CD4-positive, alpha-beta T cell (primary cell): ENCODE measurements at regions not wholly inside any gene's neighbourhood (a gene's known extent, or its start where the extent isn't known, plus 50 kb on each side); places are given as distances from the start of the nearest gene placed in this dataset.
"Not testable (repeated sequence)": the region's sequence is repeated elsewhere in the genome, so short reads cannot be mapped to it uniquely, and the experiment has no call there.

Experiments
- ATAC-seq: fragments of 200-7000 bp; cut with Tn5 transposase; one replicate; pipeline ENCODE4 v1.10.0; 2022; ENCODE audit warnings: mild to moderate bottlenecking; ENCODE audit not compliant: poor library complexity
- CTCF ChIA-PET: fragments of 350-600 bp; sonication (Branson Sonifier 250); formaldehyde crosslinking; loops from one replicate; lab custom pipeline; 2021; ENCODE audit warnings: antibody characterized with exemption, inconsistent platforms; lab: Charles Lee
- POLR2A ChIA-PET: fragments of 350-600 bp; sonication (Branson Sonifier 250); formaldehyde crosslinking; loops from one replicate; lab custom pipeline; 2021; ENCODE audit warnings: antibody characterized with exemption, inconsistent platforms; lab: Charles Lee
- DNase-seq, 14 experiments: peaks; one replicate each; pipeline ENCODE4 v3.0.0-alpha.2; 2013 to 2020; ENCODE audit warnings: mixed read lengths in 2 of 14
- H3K27ac ChIP-seq, 2 donors: one replicate each; pipeline versions ENCODE4 v1.5.1 to v1.7.0; 2013; ENCODE audit warnings: low read length in 2 of 2, low read depth in 1 of 2, mild to moderate bottlenecking in 1 of 2
- H3K27me3 ChIP-seq, 2 experiments: 1 replicate in 1 of 2; 2 replicates in 1 of 2; pipeline versions ENCODE4 v1.6.1 to v1.7.0; 2013; ENCODE audit warnings: low read length in 2 of 2, control low read depth in 1 of 2, mild to moderate bottlenecking in 1 of 2, moderate library complexity in 1 of 2; ENCODE audit not compliant: insufficient read depth in 2 of 2, control insufficient read depth in 1 of 2
- H3K36me3 ChIP-seq: one replicate; pipeline ENCODE4 v1.6.1; 2013; ENCODE audit warnings: low read length, control low read depth; ENCODE audit not compliant: insufficient read depth
- H3K4me1 ChIP-seq: one replicate; pipeline ENCODE4 v1.6.1; 2013; ENCODE audit warnings: low read length, control low read depth; ENCODE audit not compliant: insufficient read depth
- H3K4me3 ChIP-seq: one replicate; pipeline ENCODE4 v1.5.1; 2013; ENCODE audit warnings: mild to moderate bottlenecking, low read length, moderate library complexity
- H3K9me3 ChIP-seq, 2 experiments: 1 replicate in 1 of 2; 2 replicates in 1 of 2; pipeline versions ENCODE4 v1.6.1 to v1.7.0; 2013; ENCODE audit warnings: low read length in 2 of 2, mild to moderate bottlenecking in 2 of 2, control low read depth in 1 of 2, moderate library complexity in 1 of 2; ENCODE audit not compliant: control insufficient read depth in 1 of 2, insufficient read depth in 1 of 2
- H3K27ac Mint-ChIP-seq: one replicate; pipeline ENCODE4 v1.8.0; 2020; ENCODE audit warnings: mixed read lengths
- H3K27me3 Mint-ChIP-seq: one replicate; pipeline ENCODE4 v1.8.0; 2021; ENCODE audit warnings: mixed read lengths
- H3K36me3 Mint-ChIP-seq: one replicate; pipeline ENCODE4 v1.8.0; 2021; ENCODE audit warnings: low read depth, mixed read lengths
- H3K4me1 Mint-ChIP-seq: one replicate; pipeline ENCODE4 v1.8.0; 2021; ENCODE audit warnings: low read depth, mixed read lengths
- H3K4me3 Mint-ChIP-seq: one replicate; pipeline ENCODE4 v1.8.0; 2020; ENCODE audit warnings: mild to moderate bottlenecking, mixed read lengths
- H3K9me3 Mint-ChIP-seq: one replicate; pipeline ENCODE4 v1.8.0; 2020; ENCODE audit warnings: mixed read lengths
- intact Hi-C, 2 experiments: fragments of 100-400 bp; cut with DNase I in 1 of 2; cut with micrococcal nuclease in 1 of 2; formaldehyde crosslinking; loops; one replicate each; pipeline versions ENCODE4 v1.15.1 to v1.9.0; 2023 to 2025; cut with DNase I, micrococcal nuclease
- TF ChIP-seq, protein P1 (sequence below): fragments of 200-600 bp; IDR thresholded peaks from one replicate; pipeline ENCODE4 v1.8.0; 2022; ENCODE audit warnings: antibody characterized with exemption, mild to moderate bottlenecking

GRCh38 chr4:160450876-160451275, 1348.0 kb downstream of the RAPGEF2 start:
- Mint-ChIP-seq H3K27ac (no peak overlapping the region), H3K27me3 (no peaks in the 10 kb centered on the region), H3K4me1 (no peaks in the 10 kb centered on the region), H3K36me3 (no peaks in the 10 kb centered on the region), H3K9me3 (peaks cover 6% of the 10 kb centered on the region), H3K4me3 (no peak overlapping the region)
- H3K4me3 ChIP-seq, result no peak overlapping the region
- ChIA-PET POLR2A (no interaction called here), CTCF (no interaction called here)
- H3K9me3 ChIP-seq, result no peaks in the 10 kb centered on the region
- no peaks in the 10 kb centered on the region for H3K27me3 ChIP-seq
- no peak for DNase-seq
- TF ChIP-seq, protein P1, sequence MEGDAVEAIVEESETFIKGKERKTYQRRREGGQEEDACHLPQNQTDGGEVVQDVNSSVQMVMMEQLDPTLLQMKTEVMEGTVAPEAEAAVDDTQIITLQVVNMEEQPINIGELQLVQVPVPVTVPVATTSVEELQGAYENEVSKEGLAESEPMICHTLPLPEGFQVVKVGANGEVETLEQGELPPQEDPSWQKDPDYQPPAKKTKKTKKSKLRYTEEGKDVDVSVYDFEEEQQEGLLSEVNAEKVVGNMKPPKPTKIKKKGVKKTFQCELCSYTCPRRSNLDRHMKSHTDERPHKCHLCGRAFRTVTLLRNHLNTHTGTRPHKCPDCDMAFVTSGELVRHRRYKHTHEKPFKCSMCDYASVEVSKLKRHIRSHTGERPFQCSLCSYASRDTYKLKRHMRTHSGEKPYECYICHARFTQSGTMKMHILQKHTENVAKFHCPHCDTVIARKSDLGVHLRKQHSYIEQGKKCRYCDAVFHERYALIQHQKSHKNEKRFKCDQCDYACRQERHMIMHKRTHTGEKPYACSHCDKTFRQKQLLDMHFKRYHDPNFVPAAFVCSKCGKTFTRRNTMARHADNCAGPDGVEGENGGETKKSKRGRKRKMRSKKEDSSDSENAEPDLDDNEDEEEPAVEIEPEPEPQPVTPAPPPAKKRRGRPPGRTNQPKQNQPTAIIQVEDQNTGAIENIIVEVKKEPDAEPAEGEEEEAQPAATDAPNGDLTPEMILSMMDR, result no peak
- no peaks in the 10 kb centered on the region for H3K36me3 ChIP-seq
- intact Hi-C loops, result no loop called here
- H3K4me1 ChIP-seq, result no peaks in the 10 kb centered on the region
- H3K27ac ChIP-seq, result no peak overlapping the region
- ATAC-seq, result no peak

- H3K27me3 Mint-ChIP-seq, H3K4me1 ChIP-seq, CTCF ChIA-PET: not testable (repeated sequence)
Observed at GRCh38 chr4:160481696-160482690, 1379.1 kb downstream of the RAPGEF2 start.

DNA sequence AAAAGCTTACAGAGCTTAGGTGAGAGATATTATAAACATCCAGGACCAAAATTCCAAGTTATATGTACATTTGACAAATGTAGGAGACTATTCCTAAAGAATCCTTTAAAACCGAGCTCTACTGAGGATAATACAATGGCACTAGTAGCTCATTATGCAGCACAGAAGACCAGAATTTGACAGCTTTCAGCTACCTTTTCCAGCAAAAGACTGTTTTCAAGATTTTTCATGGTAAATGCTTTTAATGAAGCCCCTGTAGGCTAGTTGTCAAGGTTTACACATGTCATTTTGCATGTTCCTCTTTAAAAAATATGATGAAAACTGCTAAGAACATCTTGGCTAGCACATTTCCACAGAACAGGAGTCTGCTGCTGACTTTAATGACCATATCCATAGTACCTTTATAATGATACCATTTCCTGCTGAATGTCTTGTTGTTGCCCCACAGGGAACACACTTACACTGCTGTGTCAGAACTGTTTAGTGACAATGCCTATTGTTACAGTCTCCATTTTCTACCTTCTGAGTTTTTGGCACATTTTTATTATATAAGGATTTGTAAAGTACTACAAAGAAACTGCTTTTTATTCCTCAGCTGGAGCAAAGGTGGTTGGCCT, 1382.3 kb downstream of the RAPGEF2 start:
- DNase-seq (no peak), ATAC-seq (no peak)
- peaks cover 9% of the 10 kb centered on the region for H3K9me3 Mint-ChIP-seq
- no peak overlapping the region for H3K4me3 ChIP-seq
- no peaks in the 10 kb centered on the region for H3K27me3 ChIP-seq
- POLR2A ChIA-PET, result no interaction called here
- TF ChIP-seq, protein P1, result no peak
- no peaks in the 10 kb centered on the region for H3K36me3 ChIP-seq
- H3K4me1 ChIP-seq, result no peaks in the 10 kb centered on the region
- no peak overlapping the region for H3K4me3 Mint-ChIP-seq
- H3K36me3 Mint-ChIP-seq, result no peaks in the 10 kb centered on the region
- no peaks in the 10 kb centered on the region for H3K27me3 Mint-ChIP-seq
- no peaks in the 10 kb centered on the region for H3K4me1 Mint-ChIP-seq
- no peak overlapping the region for H3K27ac Mint-ChIP-seq
- intact Hi-C loops, result no loop called here
- H3K9me3 ChIP-seq, result peaks cover 0 to 11% of the 10 kb centered on the region in 2 experiments
- H3K27ac ChIP-seq, result no peak overlapping the region
- CTCF ChIA-PET, result no interaction called here

More at GRCh38 chr4:160481696-160482690, 1379.1 kb downstream of the RAPGEF2 start:
- H3K4me3 ChIP-seq, H3K27ac Mint-ChIP-seq, H3K9me3 Mint-ChIP-seq, H3K4me1 Mint-ChIP-seq, intact Hi-C loops, POLR2A ChIA-PET, H3K36me3 ChIP-seq, ATAC-seq, H3K27me3 ChIP-seq, H3K27ac ChIP-seq, H3K36me3 Mint-ChIP-seq, H3K4me3 Mint-ChIP-seq, DNase-seq: not testable (repeated sequence)
- peaks cover 0 to 14% of the 10 kb centered on the region in 2 experiments for H3K9me3 ChIP-seq
